ENCODE measurements at regions not wholly inside any gene's neighbourhood (a gene's known extent, or its start where the extent isn't known, plus 50 kb on each side); places are given as distances from the start of the nearest gene placed in this dataset.

- TF ChIP-seq GATA2 (IDR thresholded peaks at IDR 0.05; ENCODE audit: low read depth, low read length) (no peak), GATA3 (IDR thresholded peaks at IDR 0.05; ENCODE audit: low read depth, low read length) (no peak)
These were observed 2284.3 kb upstream of the PCDH20 start for GRCh38 chr13:63699948-63700347.
